GM21423 (cell line): ENCODE measurements at regions not wholly inside any gene's neighbourhood (a gene's known extent, or its start where the extent isn't known, plus 50 kb on each side); places are given as distances from the start of the nearest gene placed in this dataset.
"Not testable (repeated sequence)": the region's sequence is repeated elsewhere in the genome, so short reads cannot be mapped to it uniquely, and the experiment has no call there.

Experiments used
- ATAC-seq: cut with Tn5 transposase; IDR thresholded peaks from one replicate; pipeline ENCODE4 v1.9.1; 2021; ENCODE audit warnings: mild to moderate bottlenecking, moderate library complexity; ENCODE audit not compliant: unreplicated experiment

DNA sequence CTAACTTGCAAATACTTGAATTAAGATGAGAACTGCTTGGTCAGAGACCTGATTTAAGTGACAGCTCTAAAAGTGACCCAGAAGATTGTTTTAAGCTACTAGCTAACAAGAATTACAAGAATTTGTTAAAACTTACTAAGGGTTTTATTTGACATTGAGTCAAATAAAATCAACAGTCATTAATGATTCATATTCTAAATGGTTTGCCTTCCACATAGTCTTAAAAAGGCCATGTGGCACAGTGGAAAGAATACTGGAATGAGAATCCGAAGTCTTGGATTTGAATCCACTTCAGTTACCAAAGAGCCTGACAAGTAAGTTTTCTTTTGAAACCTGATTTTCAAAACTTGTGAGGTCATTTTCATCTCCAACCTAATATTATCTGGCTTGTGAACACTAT is 489.3 kb downstream of the ADCYAP1 start:
- no peak for ATAC-seq

DNA sequence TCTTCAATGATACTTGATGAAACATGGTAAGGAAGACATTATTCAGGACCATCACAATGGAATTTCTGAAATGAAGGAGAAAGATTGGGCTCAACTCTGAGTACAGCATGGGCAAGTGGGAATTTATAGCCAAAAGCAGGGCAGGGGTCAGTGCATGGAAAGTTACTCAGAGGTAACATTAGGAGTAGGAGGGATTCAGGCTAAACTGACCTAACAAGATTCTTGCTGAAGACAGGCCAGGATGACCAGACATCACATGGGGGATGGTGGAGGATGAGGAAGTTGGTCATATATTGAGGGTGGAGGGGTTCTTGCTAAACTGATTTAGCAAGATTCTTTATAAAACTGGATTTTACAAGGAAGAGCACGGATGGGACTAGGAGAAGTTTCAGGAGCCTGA is 489.8 kb downstream of the ADCYAP1 start:
- ATAC-seq: no peak

DNA sequence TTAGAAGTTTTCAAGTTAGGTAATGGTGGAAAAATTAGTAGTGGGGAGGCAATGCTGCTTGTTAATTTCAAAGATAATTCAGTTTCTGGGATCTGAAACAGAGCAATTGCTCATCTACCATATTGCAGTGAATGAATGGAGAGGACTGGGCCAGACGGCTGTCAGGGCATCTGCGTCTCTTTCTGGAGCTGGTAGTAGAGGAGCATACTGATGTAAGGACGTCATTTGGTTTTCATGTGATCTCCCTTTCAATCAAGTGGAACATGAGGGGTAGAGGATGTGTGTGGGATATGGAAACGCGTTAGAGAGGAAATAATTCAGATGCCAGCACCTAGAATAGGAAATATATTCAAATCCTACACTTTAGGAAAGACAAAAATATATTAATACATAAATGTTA is 490.3 kb downstream of the ADCYAP1 start:
- no peak for ATAC-seq

GRCh38 chr18:1408376-1408775 is 503.7 kb downstream of the ADCYAP1 start:
- no peak for ATAC-seq

- no peak for ATAC-seq
These were observed 508.1 kb downstream of the ADCYAP1 start for GRCh38 chr18:1412655-1413322.

GRCh38 chr18:1413323-1413675 is 508.6 kb downstream of the ADCYAP1 start:
- no peak for ATAC-seq

DNA sequence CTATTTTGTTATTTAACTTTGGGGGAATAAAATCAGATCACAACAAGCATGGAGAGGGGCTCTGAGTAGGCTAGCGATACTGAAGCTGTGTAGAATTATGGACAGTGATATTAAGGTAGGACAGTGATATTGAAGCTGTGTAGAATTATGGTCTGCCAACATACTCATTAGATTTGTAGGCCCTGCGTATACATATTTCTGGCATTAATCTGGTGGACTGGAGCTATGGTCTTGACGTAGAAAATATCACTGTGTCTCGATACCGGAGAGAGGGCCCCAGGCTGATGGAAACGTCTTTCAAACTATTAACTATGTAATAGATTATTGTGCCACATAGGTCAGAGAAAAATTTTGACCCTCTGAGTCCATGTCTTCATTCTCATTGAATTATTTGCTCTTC is 511.4 kb downstream of the ADCYAP1 start:
- no peak for ATAC-seq

DNA sequence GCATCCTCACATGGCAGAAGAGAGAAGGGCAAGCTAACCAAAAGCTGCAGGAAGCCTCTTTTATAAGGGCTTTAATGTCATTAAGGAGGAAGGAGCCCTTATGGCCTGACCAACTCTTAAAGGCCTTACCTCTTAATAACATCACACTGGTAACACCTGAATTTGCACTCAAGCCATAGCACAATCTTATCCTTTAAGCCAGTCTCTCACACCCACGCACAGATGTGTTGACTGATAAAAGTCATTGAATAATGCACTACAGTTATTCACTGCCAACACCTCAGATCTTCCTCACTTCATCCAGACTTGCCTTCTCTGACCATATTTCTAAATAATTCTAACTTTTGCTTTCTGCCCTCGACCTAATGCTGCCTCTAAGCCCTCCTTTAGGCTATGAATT is 516.8 kb downstream of the ADCYAP1 start:
- no peak for ATAC-seq

- no peak for ATAC-seq
These were observed 518.0 kb downstream of the ADCYAP1 start for GRCh38 chr18:1422634-1423033.

DNA sequence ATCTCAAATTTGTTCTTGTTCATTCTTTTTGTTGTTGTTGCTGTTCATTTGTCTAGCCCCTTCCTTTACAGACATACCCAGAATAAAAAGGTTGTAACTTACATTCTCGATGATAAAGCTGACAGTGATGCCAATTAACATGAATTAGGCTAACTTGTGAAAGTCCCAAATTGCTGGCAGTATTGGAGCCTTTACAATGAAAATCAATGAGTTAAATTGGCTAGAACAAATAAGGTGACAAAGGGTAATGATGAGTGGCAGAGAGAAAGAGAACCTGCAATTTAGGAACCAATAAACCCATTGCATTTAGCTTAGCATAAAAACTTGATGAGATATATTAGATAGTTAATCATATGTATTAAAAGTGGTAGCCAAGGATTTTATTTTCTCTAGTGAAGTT is 521.0 kb downstream of the ADCYAP1 start:
- ATAC-seq: no peak

DNA sequence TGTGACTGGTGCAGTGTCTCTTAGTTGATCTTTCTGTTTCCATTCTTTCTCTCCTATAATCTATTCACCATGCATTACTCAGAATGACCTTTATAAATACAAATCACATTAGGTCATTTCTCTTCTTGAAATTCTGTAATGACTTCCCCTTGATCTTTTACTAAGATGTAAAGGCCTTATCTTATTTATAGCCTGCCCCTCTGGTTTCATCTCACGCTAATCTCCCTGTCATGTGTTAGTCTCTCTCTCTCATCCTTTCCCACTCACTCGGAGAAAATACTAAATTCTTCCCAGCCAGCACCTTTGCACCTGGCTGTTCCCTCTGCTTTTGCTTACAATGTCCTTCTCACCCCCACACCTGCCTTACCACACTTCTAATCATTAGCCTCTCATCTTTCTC is 530.8 kb downstream of the ADCYAP1 start:
- no peak for ATAC-seq

DNA sequence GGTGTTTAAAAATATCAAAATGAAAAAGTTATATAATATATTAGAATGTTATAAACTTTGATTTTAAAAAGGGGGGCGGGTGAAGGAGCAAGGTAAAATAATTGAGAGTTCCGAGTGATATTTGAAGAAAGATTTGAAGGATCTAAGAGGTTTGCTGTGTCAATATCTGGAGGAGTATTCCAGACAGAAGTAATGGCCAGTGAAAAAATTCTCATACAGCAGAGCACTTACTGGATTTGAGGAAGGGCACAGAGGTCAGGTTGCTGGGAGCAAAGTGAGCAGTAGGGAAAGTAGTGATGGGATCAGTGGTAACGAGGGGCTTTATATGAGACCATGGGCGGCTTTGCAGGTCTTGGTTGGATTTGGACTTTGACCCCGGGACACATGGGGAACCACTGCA is 531.5 kb downstream of the ADCYAP1 start:
- ATAC-seq: no peak

DNA sequence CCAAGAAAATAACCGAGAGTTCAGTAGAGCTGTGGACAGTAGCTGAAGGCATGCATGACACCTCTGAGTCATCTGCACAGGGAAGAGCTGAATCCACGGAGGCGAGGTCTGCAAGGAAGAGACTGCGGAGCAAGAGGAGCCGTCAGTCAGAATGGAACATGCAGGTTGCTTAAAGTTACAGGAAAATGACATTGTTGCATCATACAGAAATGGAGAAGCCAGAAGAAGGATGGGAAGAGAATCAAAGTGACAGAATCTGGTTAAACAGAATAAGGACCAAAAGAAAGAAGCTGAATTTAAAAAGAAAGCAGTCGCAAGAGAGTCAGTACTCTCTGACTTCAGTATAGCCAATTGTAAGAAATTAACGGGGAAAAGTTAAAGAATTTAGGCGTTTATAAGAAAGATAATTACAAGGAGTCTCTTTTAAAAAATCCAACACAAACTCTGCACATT is 533.8 kb downstream of the ADCYAP1 start:
- no peak for ATAC-seq

GRCh38 chr18:1438967-1439366 is 534.3 kb downstream of the ADCYAP1 start:
- no peak for ATAC-seq

DNA sequence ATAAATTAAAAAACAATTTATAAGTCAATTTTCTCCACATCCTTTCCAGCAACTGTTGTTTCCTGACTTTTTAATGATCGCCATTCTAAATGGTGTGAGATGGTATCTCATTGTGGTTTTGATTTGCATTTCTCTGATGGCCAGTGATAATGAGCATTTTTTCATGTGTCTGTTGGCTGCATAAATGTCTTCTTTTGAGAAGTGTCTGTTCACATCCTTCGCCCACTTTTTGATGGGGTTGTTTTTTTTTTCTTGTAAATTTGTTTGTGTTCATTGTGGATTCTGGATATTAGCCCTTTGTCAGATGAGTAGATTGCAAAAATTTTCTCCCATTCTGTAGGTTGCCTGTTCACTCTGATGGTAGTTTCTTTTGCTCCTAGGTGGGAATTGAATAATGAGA is 539.4 kb downstream of the ADCYAP1 start:
- not testable (repeated sequence) for ATAC-seq

- ATAC-seq: no peak
These were observed 542.1 kb downstream of the ADCYAP1 start for GRCh38 chr18:1446765-1447164.

GRCh38 chr18:1452821-1453220 is 548.1 kb downstream of the ADCYAP1 start:
- ATAC-seq: no peak

DNA sequence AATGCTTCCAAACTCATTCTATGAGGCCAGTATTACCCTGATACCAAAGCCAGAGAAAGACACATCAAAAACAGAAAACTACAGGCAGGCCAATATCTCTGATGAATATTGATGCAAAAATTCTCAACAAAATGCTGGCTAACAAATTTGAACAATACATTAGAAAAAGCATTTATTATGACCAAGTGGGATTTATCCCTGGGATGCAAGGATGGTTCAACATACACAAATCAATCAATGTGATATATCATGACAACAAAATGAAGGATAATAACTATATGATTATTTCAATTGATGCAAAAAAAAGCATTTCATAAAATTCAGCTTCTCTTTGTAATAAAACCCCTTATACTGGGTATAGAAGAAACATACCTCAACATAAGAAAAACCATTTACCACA is 550.9 kb downstream of the ADCYAP1 start:
- no peak for ATAC-seq

DNA sequence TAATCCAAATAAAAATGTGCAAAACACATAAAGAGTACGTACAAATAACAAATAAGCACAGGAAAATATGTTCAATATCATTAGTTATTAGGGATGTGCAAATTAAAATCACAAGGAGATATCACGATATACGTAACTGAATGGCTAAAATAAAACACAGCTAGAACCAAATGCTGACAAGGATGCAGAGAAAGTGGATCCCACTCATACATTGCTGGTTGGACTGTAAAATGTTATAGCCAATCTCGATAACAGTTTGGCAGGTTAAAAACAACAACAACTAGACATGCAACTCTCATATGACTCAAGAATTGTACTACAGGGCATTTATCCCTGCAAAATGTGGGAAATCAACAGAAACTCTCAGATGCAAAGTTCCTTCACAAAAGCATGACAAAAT is 553.9 kb downstream of the ADCYAP1 start:
- ATAC-seq: no peak

- no peak for ATAC-seq
These were observed 559.3 kb downstream of the ADCYAP1 start for GRCh38 chr18:1463981-1464380.

DNA sequence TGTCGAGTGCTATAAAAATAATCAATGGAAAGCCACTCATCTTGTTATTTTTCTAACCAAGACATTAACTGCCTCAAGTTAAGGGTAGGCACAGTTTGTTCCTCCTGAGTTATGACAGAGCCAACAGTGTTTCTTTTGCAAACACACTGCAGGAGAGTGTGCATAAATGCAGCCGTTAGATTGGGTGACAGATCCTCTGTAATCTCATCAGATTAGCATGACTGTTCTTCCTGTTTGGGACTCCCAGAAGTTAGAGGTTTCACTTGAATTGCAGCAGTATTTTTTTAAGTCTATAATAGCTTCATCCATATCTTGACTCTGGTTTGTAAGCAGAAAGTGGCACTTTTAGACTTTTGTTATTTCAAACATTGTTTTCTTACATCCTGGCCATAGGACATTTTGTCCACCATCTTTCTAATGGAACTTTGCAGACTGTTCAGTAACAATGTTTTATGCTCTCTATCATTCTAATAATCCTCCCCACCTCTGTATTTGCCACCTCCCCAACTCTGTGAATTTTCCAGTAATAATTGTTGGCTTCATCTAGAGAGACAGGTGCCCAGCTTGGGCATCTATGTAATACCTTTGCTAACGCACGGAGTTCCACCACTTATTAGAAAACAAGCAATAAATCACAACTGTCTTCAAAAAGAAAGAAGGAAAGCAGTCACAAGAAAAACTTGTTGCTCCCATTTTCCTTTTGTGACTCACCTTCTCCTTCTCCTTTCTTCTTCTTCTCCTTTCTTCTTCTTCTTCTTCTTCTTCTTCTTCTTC is 560.0 kb downstream of the ADCYAP1 start:
- no peak for ATAC-seq

GRCh38 chr18:1466035-1466434 is 561.4 kb downstream of the ADCYAP1 start:
- ATAC-seq: no peak
